Amygdala (tissue), 56 donors: ENCODE measurements at regions not wholly inside any gene's neighbourhood (a gene's known extent, or its start where the extent isn't known, plus 50 kb on each side); places are given as distances from the start of the nearest gene placed in this dataset.
"Not testable (repeated sequence)": the region's sequence is repeated elsewhere in the genome, so short reads cannot be mapped to it uniquely, and the experiment has no call there.

Experiments used
- DNase-seq, 56 donors: peaks; one replicate each; lab custom pipeline; 2025; lab: John Stamatoyannopoulos, UW

DNA sequence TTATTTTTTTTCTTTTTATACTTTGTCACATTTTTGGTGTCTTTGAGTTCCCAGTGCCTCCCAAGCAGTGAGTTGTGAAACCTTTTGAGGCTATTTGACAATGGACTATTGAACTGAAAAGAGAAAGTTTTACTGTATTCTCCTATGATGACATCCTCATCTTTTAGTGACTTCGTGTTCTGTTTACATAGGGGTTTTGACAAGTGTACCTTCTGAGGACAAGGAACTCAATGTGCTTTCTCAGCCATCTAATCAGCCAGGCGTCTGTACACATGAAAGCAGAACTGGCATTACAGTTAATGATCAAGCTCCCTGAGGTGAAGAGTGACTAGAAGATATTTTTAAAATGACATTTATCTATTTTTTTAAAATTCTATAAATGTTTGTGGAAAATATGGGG lies 175.5 kb downstream of the ANXA1 start:
- DNase-seq: no peak

DNA sequence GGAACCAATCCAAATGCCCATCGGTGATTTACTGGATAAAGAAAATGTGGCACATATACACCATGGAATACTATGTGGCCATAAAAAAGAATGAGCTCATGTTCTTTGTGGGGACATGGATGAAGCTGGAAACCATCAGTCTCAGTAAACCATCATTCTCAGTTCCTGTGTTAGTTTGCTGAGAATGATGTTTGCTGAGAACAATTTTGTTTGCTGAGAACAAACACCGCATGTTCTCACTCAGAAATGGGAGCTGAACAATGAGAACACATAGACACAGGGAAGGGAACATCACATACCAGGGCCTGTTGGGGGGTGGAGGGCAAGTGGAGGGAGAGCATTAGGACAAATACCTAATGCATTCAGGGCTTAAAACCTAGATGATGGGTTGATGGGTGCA lies 185.5 kb downstream of the ANXA1 start:
- DNase-seq: not testable (repeated sequence)

DNA sequence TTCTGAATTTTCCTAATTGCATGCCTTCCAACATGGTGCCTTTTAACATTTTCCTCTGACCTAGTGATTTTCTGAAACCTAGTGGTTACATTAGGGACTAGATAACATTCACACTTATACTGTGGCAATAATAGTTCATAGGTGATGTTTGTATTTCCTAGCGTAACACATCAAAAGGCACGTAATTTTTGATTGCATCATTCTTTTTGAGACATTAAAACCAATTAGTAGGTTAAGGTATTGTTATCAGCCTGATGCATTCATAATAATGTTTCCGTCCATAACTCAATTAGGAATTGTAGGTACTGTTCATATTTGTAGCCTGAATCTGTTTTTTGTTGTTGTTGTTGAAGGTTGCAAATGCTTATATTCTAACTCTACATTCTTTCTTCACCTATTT lies 192.4 kb downstream of the ANXA1 start:
- DNase-seq: no peak

DNA sequence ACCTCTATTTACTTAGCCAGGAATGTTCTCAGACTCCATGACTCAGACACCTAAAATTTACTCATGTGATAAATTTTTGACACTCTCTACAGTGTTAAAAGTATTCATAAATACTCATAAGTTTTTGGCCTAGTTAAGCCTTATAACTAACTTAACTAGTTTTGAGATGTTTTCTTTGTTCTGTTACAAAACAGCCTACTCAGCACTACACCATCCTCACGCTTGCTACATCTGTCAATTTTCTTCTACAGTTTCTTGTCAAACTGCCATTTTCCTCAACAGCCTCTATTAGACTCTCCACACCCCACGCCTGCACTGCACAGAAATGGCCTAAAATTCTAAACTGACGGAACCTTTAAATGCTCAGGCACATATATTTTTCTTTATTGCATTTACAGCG lies 195.5 kb downstream of the ANXA1 start:
- DNase-seq: no peak

DNA sequence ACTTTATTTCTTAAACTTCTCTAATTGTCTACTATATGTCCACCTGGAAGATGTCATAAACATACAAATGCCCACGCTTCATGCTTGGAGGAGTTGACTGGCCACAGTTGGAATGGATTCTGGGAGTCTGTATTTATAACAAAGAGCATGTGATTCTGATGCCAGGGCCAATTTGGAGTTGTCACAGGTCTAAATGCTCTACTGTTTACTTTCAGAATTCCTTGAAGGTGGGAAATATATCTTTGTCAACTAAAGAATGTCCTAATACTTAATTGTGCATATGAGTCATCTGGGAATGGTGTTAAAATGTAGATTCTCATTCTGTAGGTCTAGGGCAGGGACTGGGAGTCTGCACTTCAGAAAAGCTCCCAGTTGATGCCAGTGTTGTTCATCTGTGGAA lies 196.1 kb downstream of the ANXA1 start:
- no peak for DNase-seq

DNA sequence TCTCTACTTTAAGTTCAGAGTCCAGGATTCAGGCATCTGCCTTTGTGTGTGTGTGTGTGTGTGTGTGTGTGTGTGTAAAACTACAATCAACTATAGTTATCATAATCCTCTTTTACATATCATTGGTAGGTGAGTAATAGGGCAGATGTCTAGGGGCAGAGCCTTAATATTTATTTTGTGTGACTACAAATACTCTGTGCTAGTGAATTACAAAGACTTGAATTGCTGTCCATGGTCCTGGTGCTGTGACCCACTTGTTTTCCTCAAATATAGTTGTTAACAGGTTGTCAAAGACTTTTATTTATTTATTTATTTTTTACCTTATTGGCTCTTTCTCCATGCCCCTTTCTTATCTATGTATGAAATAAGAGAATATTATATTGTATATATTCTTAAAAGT lies 196.8 kb downstream of the ANXA1 start:
- no peak for DNase-seq

DNA sequence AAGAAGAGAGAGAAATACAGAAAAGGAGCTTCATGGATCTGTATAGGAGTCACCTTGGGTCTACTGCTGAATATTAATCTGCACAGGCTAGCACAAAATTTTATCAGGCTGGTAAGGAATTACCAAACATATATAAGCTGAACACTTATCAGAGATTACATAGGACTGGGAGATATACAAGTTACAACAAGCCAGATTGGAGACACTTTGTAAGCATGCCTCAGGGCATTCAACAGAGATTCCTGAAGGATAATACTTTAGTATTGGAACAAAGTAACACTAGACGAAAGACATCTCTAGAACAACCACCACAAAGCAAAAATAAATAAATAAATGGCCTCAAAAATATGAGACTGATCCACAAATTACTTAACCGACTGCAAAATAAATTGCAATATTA lies 197.8 kb downstream of the ANXA1 start:
- DNase-seq: no peak

DNA sequence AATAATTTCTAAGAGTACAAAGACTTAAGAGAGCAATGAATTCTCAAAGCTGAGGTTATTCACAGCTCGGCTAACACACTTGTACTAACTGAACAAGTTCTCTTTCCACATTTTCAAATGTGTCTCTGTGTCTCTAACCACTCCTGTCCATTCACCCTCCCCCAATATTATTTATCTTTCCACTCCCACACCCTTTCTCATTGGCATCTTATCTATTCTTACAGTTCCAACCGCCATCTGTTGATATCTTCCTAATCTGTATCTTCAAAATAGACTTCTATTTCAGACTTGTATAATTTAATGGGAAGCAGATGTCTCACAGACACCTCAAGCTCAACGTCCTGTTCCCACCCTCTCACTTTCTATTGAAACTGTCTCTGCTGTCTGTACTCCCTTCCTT lies 205.9 kb downstream of the ANXA1 start:
- DNase-seq: no peak

DNA sequence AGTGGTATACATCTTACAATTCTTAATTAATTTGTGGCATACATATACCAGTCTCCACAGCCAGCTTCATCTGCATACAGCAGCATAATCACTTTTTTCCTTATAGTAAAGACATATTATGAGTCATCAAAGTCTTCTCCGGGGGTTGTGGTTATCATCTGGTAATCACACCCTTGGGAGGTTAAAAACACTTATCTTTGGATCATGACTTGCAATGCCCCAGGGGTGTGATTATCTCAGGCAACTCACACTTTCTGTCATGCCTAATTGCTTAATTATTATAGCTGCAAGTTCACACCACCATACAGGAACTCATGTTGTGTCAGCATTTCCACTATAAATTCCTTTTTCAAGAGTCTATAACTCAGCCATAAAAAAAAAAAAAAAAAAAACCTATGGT lies 218.4 kb downstream of the ANXA1 start:
- DNase-seq: no peak

DNA sequence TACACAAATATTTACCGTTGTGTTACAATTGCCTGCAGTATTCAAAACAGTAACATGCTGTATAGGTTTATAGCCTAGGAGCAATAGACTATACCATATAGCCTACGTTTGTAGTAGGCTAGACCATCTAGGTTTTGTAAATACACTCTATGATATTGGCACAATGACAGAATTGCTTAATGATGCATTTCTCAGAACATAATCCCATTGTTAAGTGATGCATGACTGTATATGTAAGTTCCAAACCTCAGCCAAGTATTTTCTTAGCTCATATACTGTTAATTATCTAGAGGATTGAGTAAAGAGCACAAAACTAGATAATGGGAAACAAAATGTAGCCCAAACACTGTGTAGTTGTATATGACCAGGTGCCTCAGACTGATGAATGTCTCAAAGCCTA lies 220.1 kb downstream of the ANXA1 start:
- DNase-seq: no peak

DNA sequence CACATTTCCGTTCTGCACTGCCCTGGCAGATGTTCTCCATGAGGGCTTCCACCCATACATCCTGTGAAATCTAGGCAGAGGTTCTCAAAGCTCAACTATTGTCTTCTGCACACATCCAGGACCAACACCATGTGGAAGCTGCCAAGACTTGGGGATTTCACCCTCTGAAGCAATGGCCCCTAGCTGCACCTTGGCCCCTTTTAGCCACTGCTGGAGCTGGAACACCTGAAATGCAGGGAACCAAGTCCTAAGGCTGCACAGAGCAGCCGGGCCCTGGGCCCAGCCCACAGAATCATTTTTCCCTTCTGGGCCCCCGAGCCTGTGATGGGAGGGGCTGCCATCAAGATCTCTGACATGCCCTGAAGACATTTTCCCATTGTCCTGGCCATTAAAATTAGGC lies 228.7 kb downstream of the ANXA1 start:
- DNase-seq: no peak

DNA sequence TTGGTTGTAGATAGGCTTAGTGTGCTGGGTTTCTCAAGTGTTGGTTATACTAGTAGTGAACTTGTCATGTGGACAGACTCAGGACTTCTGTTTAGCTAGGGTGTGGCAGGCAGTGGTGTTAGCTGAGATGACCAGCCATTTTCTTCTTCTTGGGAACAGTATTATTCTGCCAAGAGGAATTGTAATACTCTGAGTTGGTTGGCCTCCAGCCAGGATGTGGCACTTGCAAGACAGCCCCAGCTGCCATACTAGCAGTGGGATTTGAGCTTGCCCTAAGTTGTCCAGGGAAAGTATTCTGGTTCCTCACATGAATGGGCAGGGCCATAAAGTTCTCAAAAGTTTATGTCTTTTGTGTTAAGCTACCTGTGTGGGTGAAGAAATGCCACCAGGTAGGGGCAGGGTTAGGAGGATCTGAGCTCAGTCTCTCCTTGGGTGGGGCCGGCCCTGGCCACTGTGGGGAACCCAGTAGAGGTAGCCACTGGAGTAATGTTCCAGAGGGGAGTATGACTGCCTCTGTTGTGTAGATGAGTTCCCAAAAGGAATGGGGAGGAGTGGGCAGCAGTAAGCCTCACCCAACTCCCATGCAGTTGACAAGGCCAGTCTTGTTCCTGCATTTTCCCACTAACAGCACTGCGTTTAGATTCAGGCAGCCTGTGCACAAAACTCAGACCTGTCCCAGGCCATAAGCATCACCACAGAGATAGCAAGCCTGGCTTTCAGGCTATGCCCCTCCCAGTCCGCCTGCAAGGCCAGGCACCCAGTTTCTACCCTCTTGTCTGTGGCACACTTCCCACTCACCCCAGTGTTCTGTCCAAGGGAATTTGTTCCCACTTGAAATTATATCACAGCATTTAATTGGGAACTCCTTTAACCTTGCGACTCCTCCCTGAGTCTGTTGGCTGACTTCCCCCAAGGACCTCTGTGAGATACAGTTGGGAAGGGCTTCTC lies 250.7 kb downstream of the ANXA1 start:
- DNase-seq: no peak

DNA sequence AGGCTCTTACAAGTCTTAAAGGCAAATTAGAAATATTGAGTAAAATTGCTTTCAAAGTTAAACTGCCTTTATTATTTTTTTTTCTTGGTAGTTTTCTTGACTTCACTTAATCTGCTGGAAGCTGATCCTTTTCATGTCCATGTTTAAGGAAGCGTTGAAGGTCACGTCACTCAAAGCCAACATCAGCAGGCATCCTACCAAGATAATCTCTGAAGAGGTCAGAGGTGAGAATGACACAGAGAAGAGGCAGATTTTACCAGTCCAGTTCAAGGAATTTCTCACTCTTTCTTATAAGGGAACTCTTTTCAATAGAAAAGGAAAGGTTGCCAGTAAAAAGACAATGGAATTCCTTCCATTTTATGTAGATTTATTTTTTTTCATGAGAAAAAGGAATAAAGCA lies 259.8 kb downstream of the ANXA1 start:
- DNase-seq: no peak

DNA sequence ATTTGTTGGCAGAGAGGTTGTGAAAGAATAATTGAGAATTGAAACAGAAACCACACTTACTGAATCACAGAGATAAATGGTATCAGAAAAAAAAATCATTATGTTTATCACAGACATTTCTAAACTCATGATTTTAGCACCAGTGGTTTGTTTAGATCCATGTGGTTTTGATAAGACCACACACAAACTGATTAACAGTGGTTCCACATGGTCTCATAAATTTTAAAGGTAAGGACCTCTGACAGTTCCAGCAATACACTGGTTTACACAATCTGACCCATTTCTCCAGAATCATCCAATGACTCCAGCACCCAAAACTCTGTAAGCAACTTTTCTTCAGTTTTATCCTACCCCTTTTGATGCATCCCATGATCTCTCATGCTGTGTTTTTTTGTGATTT lies 261.2 kb downstream of the ANXA1 start:
- DNase-seq: no peak

DNA sequence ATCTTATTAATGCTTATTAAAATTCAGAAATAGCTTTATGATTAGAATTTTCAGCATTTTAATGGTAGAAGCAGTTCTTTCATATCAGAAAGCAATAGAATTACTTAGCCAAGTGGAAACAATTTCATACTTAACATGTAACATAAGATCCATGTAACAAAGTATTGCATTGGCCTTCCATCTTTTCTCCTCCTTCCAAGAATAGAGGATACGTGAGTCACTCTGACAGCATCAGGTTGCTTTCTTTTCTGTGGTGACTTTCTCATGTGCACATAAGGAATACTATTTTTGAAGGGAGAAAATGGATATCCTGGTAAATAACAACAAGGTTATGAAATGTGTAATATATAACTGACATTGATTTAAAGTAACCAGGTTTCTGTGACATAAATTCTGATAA lies 272.2 kb downstream of the ANXA1 start:
- DNase-seq: no peak

DNA sequence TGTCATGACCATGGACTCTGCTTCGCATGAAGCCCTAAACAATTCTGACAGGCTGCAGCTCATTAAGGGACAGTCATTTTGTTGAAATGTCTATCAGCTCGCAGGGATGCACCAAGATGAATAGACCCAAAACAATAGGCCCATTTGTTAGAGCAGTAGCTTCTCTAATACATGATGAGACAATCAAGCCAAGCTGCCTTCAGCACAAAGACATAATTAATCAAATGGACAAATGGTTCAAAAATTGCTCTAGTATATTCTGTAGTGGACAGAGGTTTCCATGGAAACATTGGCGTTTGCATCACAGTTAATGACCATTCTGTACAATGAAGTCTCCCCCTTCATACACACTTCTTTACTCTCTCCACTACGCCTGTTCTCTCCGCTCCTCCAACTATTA lies 274.6 kb downstream of the ANXA1 start:
- peak in 12 of 56 donors; percentile 0 to 18 (median 8) for DNase-seq

DNA sequence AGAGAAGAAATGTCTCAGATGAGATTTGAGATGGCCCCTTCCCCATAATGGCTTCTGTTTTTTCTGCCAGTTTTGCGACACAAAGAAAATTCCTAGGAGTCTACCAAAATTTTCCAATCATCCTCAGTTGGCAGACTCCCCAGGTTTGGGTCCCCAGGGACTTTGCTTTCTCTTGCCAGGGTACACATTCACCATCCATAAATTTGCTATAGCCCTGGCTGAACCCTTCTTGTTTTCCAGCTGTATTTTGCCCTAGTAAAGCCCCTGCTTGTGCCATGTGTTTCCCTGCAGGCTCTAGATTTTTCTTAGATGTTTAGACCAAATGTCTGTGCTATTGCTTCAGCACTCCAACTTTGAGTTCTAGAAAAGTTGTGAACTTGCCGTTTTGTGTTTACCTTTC lies 283.2 kb downstream of the ANXA1 start:
- no peak for DNase-seq

DNA sequence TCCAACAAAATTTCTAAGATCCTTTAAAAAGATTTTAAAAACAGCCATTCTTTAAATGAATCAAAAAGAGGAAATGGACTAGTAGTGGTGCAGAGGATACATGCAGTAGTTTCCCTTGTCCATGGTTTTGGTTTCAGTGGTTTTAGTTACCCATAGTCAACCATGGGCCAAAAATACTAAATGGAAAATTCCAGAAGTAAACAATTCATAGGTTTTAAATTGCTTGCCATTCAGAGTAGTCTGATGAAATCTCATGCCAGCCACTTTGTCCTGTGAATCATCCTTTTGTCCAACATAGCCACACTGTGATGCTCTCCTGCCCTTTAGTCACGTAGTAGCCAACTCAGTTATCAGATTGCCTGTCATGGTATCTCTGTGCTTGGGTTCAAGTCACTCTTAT lies 286.1 kb downstream of the ANXA1 start:
- no peak for DNase-seq

DNA sequence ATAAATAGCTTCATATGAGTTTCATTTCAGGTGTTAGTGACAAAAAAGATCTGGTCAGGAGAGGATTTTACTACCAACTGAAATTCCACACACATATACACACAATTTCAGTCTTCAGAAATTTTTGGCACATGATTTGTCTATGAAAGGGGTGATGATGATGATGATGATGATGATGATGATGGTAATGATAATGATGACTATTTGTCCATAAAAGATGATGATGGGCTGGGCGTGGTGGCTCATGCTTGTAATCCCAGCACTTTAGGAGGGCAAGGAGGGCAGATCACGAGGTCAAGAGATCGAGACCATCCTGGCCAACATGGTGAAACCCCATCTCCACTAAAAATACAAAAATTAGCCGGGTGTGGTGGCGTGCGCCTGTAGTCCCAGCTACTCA lies 288.2 kb downstream of the ANXA1 start:
- DNase-seq: not testable (repeated sequence)

DNA sequence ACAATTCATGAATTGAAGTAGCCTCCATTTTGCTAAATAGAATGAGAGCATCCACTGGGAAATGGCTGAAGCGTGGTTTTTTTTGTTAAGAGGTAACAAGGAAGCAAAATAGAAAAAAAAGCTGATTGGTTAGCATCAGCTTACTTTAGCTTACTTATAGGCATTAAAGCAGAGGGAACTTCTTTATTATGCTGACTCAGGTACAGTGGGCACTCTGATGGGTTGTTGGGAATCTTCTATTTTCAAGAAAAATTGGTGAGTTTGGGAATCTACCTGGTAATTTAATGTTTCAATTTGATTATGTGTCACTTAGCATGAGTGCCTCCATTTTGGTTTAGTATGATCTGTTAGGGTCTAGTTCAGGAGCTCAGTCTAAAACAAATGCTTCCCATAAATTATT lies 289.6 kb downstream of the ANXA1 start:
- DNase-seq: no peak

DNA sequence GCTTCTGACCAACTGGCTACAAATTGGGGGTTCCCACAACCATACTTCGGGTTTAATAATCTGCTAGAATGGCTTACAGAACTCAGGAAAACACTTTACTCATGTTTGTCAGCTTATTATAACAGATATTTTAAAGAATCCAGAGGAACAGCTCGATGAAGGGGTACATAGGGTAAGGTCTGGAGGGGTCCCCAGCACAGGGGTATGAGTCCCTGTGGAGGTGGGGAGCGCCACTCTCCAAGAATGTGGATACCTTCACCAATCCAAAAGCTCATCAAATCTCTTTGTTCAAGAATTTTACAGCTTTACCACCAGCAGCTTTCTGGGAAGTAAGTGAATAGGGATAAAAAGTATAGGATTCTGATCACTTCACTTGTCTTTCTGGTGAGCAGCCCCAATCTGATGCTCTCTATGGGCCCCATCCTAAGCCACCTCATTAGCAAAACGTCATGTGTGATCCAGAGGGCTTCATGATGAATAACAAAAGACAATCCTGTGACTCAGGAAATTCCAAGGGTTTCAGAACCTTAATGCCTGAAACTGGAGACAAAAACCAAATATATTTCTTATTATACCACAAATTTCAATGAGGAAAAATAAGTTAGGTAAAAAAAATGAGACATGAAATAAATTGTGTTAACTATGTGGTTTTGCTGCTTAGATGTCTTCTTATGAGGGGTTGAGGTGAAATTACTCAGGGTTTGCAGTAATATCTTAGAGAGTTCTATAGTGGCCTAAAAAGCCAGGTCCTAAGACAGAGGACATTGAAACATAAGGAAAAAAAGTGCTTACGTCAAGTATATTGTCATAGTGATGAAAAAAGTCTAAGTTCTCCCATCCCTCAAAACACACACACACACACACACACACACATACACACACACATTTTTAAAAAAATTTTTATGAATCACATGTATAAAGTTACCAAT lies 290.5 kb downstream of the ANXA1 start:
- DNase-seq: no peak

DNA sequence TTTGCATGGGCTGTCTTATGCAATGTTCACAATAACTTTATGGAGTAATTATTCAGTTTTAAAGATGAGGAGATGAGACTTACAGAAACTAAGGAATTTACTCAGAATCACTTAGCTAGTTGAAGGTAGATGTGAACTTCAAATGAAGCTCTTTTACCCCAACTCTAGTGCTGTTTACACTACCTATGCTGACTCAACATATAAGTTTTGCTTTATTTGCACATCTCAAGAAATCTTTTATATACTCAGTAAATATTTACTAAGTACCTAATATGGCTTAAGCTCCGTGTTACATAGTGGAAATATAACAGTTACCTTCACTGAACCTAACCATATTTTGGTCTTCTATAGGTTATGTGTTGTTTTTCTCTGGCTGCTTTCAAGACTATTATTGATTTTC lies 293.2 kb downstream of the ANXA1 start:
- DNase-seq: no peak
